ENCODE measurements at regions not wholly inside any gene's neighbourhood (a gene's known extent, or its start where the extent isn't known, plus 50 kb on each side); places are given as distances from the start of the nearest gene placed in this dataset.
"Not testable (repeated sequence)": the region's sequence is repeated elsewhere in the genome, so short reads cannot be mapped to it uniquely, and the experiment has no call there.

GRCh38 chr2:145383961-145384360 lies 864.0 kb upstream of the ZEB2 start:
- no peak for DNase-seq

- DNase-seq = no peak
Observed at GRCh38 chr2:145380436-145381017, 860.6 kb upstream of the ZEB2 start.

GRCh38 chr2:145379934-145380333 lies 860.0 kb upstream of the ZEB2 start:
- DNase-seq = no peak

- DNase-seq = no peak
Observed at GRCh38 chr2:145374165-145374564, 854.2 kb upstream of the ZEB2 start.

DNA sequence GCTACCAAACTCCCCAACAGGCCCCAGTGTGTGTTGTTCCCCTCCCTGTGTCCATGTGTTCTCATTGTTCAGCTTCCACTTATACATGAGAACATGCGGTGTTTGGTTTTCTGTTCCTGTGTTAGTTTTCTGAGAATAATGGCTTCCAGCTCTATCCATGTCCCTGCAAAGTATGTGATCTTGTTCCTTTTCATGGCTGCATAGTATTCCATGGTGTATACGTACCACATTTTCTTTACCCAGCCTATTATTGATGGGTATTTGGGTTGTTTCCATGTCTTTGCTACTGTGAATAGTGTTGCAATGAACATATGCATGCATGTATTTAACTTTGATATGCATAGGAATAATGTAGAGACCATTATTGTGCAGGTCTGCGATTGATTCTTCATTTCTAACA lies 847.4 kb upstream of the ZEB2 start:
- DNase-seq = not testable (repeated sequence)

DNA sequence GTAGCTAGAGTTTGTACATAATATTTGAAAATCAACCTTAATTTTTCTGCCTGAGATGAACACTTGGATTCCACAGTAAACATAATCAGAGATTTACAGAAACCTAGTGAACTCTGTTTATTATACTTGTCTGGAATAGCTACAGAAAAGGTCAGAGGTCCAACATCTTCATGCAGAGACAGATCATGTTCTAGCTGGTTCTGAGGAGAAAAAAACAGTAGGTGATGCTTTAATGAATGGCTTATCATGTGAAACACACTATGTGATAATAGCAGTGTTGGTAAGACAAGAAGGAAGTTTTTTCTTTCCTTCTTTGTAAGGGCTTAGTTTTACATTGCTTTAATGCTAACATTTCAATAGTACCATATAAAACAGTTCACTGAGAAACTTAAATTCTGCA lies 846.4 kb upstream of the ZEB2 start:
- no peak for DNase-seq

- DNase-seq = no peak
Observed at GRCh38 chr2:145360129-145360790, 840.3 kb upstream of the ZEB2 start.

DNA sequence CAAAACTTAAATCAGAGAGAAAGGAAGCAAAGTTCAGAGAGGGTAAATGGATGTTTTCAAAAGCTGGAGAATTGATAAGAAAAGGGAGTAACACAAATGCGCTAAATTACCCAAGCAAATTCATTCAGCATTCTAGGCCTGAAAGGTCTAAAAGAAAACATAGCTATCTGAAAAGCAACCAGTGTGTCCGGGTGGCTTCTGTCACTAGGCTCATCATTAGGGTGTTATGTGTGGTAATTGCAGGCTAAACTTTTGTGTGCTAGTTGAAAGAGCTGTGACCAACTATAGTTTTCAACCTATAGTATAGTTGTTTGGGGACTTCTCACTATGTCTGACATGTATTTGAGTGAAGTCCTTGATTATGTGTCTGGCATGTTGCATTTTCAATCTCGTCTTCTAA lies 839.6 kb upstream of the ZEB2 start:
- DNase-seq = no peak

- DNase-seq = no peak
Observed at GRCh38 chr2:145356056-145356455, 836.1 kb upstream of the ZEB2 start.

DNA sequence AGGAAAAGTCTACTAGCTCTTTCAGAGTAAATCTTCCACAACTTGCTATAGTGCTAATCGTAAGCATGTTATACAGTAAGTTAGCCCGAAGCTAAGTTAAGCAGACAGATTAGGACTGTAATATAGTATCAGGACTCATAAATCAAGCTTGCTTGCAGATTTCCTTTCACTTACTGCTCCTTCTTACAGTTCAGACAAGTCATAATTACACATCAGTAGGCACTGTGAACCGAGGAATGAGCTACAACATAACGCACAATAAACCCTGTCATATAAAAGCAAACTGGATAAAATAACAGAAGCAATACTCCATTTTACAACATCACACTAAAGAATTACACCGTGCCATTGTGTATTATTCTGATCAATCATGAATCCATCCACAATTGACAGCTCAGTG lies 832.6 kb upstream of the ZEB2 start:
- no peak for DNase-seq

GRCh38 chr2:145351864-145352425 lies 832.0 kb upstream of the ZEB2 start:
- no peak for DNase-seq

DNA sequence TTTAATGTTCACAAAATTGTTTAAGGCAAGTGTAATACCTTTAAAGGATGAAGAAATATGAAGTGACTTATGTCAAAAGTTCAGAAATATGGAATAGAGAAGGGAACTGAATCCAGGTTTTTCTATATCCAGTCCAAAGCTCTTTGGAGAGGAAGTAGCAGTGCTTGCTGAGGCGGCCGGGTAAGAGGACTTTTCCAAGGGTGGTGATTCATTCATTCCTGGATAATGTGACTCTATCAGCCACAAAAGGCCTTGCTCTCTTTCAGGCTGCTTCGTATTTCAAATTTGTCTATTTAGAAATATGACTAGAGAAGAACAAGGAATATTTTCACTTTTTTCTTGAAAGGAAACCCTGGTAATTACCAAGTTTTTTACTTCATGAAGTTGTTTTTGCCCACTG lies 830.1 kb upstream of the ZEB2 start:
- no peak for DNase-seq

- no peak for DNase-seq
Observed at GRCh38 chr2:145344076-145344724, 824.3 kb upstream of the ZEB2 start.

- no peak for DNase-seq
Observed at GRCh38 chr2:145343287-145343686, 823.4 kb upstream of the ZEB2 start.

DNA sequence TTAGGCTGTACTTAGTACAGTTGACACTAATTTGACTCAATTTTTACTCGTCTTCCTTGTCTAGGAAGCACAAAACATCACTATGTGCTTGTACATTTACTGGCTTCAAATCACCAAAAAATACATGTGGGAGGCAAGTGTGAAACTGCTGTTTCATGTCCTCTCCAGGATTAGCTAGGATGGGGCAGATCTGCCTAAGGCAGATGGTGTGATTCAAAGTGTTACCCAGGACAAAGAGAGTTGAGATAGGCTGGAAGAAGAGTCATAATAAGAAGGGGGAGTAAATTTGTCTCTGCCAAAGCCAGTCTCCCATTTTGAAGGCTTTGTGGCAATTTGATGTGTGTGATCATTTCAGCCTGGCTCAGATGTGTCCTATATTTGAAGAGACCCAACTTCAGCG lies 821.6 kb upstream of the ZEB2 start:
- DNase-seq = no peak

- DNase-seq = no peak
Observed at GRCh38 chr2:145339646-145340045, 819.7 kb upstream of the ZEB2 start.

- no peak for DNase-seq
Observed at GRCh38 chr2:145332210-145332898, 812.4 kb upstream of the ZEB2 start.

GRCh38 chr2:145329971-145330370 lies 810.1 kb upstream of the ZEB2 start:
- no peak for DNase-seq

GRCh38 chr2:145325485-145325884 lies 805.6 kb upstream of the ZEB2 start:
- no peak for DNase-seq

DNA sequence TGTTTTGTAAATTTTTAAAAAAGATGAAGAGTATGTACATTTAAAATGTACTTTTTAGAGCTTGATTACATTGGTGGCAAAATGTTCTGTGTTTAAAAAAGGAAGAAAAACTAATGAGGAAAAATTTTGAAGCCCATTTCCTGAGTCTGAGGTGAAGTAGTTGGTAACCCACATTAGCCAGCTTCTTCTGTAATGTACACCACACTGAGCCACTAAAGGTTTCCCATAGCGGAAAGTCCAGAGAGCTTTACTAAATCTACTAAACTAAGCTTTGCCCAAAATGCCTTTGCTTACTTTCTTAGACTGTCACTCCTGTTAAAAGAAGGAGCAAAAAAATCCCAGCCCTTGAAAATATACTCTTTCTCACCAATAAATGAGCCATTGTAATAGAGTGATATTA lies 804.8 kb upstream of the ZEB2 start:
- no peak for DNase-seq

DNA sequence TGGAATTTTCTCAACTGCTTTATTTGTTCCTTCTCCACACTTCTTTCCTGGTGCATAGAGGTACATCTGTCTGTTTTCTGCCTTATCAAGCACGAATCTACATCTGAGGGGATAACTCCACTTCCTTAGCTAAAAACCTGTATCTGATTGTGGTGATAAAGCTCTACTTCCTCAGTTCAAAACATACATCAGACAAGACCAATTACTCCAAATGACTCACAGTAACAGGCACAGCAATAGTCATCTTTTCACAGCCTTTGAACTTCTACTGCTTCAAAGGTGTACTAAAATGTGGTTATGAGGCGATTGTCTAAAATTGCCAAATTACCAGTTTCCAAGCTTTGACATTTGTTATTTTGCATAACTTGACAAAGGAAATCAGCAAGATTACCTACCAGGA lies 803.6 kb upstream of the ZEB2 start:
- DNase-seq = no peak

- no peak for DNase-seq
Observed at GRCh38 chr2:145321344-145321743, 801.4 kb upstream of the ZEB2 start.

DNA sequence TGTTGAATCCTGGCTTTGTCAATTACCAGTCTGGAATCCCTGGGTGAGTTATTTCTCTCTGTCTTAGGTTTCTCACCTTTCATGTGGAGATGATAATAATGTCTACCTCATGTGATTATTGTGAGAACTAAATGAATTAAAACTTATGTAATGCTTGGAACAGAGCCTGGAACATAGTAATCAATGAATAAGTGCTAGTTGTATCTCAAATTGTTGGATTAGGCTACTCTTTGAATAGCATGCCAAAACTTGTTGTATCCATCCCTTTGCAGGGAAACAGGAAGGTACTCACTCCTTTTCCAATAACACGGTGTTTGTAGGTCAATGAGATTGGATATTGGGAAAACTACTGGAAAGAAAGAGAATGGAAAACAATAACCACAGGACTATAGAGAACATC lies 796.6 kb upstream of the ZEB2 start:
- no peak for DNase-seq

- no peak for DNase-seq
Observed at GRCh38 chr2:145315053-145315452, 795.1 kb upstream of the ZEB2 start.

Data from activated naive CD4-positive, alpha-beta T cell (primary cell).